IPS-15b (cell line): ENCODE measurements at regions not wholly inside any gene's neighbourhood (a gene's known extent, or its start where the extent isn't known, plus 50 kb on each side); places are given as distances from the start of the nearest gene placed in this dataset.

Experiments
- H3K27me3 ChIP-seq: one replicate; pipeline ENCODE4 v1.6.1; 2013; ENCODE audit warnings: low read length; ENCODE audit not compliant: control insufficient read depth, insufficient read depth
- H3K36me3 ChIP-seq: one replicate; pipeline ENCODE4 v1.6.1; 2013; ENCODE audit warnings: low read length; ENCODE audit not compliant: control insufficient read depth, insufficient read depth
- H3K4me1 ChIP-seq: one replicate; pipeline ENCODE4 v1.6.1; 2013; ENCODE audit warnings: mild to moderate bottlenecking, low read length; ENCODE audit not compliant: control insufficient read depth, insufficient read depth
- H3K4me3 ChIP-seq: one replicate; pipeline ENCODE4 v1.5.1; 2013; ENCODE audit warnings: low read depth, low read length
- H3K9ac ChIP-seq: one replicate; pipeline ENCODE4 v1.6.1; 2013; ENCODE audit warnings: low read depth, mild to moderate bottlenecking, low read length
- H3K9me3 ChIP-seq: one replicate; pipeline ENCODE4 v1.6.1; 2013; ENCODE audit warnings: mild to moderate bottlenecking, low read length; ENCODE audit not compliant: control insufficient read depth, insufficient read depth

DNA sequence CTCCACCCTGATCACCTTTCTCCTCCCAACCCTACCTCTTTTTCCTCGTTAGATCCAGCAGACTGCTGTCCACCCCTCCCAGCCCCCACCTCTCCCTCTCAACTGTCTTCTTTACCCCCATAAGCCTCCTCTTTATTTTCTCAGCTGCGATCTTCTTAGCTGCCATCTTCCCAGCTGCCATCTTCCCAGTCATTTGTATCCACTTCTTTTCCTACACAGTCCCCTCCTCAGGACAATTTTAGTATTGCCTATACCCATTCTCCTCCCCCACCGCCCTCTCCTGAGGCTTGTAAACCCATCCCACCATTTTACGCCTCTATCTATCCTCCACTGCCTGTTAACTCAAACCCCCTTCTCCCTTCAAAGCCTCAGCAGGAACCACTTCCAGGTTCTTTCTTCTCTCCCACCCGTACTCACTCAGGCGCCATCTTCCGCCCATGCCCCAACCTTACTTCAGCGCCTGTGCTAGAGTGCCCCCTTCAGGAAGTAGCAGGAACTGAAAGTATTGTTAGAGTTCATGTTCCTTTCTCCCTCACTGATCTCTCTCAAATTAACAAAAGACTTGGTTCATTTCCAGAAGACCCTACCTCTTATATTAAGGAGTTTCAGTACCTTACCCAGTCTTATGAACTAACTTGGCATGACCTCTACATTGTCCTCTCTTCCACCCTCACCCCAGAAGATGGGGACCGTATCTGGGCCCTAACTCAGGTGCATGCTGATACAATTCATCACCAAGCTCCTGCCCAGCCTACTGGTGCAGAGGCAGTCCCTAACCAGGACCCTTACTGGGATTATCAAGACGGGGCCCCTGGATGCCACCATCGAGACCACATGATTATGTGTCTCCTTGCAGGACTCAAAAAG lies 236.0 kb downstream of the ADGRG6 start:
- H3K9ac ChIP-seq: no peak overlapping the region

DNA sequence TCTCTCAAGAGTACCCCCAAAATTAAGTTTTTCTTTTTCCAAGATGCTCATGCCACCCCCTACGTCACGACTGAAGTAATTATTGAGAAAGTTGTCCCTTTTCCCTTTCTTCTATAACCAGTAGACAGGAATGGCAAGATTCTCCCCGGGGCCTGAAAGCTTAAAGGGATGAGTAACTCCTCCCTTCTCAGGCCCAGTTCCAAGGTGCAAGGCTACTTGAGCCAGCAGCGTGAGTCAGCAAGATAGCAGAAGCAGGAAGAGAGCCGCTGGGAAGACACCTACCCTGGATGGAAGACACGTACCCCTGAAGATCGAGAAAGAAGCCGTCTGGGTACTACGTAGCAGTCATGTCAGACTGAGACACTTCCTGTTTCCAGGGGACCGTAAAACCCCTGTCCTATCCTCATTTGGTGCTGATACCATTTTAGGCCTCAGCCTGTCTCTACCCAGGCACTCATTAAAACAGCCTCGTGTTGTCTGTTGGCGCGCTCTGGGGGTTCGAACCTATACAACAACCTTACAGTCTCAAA lies 241.0 kb downstream of the ADGRG6 start:
- no peak overlapping the region for H3K4me3 ChIP-seq
- H3K36me3 ChIP-seq: no peaks in the 10 kb centered on the region
- H3K9ac ChIP-seq: no peak overlapping the region
- no peaks in the 10 kb centered on the region for H3K4me1 ChIP-seq
- H3K27me3 ChIP-seq: no peaks in the 10 kb centered on the region
- no peaks in the 10 kb centered on the region for H3K9me3 ChIP-seq

More for the DNA sequence above, 236.0 kb downstream of the ADGRG6 start:
- Histone ChIP-seq H3K27me3 (no peaks in the 10 kb centered on the region), H3K4me1 (no peaks in the 10 kb centered on the region), H3K4me3 (no peak overlapping the region), H3K9me3 (peaks cover 15% of the 10 kb centered on the region), H3K36me3 (no peaks in the 10 kb centered on the region)

DNA sequence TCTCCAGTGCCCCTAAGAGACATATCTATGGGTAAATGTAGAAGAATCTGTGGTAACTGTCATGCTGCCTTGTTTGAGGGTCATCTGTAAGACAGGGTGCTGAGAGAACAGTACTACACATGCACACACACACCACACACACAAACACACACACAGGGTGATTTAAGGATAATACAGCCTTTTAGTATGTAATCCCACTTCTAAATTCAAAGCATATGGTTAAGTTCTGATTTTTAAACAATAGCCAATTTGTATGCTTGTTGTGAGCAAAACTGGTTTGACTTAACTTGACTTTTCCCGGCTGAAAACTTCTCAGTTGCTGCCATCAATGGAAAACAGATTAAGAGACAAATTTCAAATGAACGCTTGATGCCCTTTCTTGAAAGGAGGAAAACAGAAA lies 241.8 kb downstream of the ADGRG6 start:
- H3K9me3 ChIP-seq: no peaks in the 10 kb centered on the region
- no peak overlapping the region for H3K4me3 ChIP-seq
- H3K27me3 ChIP-seq: no peaks in the 10 kb centered on the region
- no peaks in the 10 kb centered on the region for H3K36me3 ChIP-seq
- H3K9ac ChIP-seq: no peak overlapping the region
- H3K4me1 ChIP-seq: no peaks in the 10 kb centered on the region

GRCh38 chr6:142544199-142544838 lies 242.5 kb downstream of the ADGRG6 start:
- Histone ChIP-seq H3K36me3 (no peaks in the 10 kb centered on the region), H3K9ac (no peak overlapping the region), H3K4me1 (no peaks in the 10 kb centered on the region), H3K9me3 (no peaks in the 10 kb centered on the region), H3K27me3 (no peaks in the 10 kb centered on the region), H3K4me3 (no peak overlapping the region)

GRCh38 chr6:142545147-142545546 lies 243.3 kb downstream of the ADGRG6 start:
- H3K9me3 ChIP-seq: no peaks in the 10 kb centered on the region
- no peak overlapping the region for H3K9ac ChIP-seq
- H3K4me1 ChIP-seq: peaks cover 2% of the 10 kb centered on the region
- no peaks in the 10 kb centered on the region for H3K36me3 ChIP-seq
- no peak overlapping the region for H3K4me3 ChIP-seq
- no peaks in the 10 kb centered on the region for H3K27me3 ChIP-seq

GRCh38 chr6:142548566-142548965 lies 246.8 kb downstream of the ADGRG6 start:
- H3K4me1 ChIP-seq: peaks cover 9% of the 10 kb centered on the region
- no peak overlapping the region for H3K9ac ChIP-seq
- H3K27me3 ChIP-seq: no peaks in the 10 kb centered on the region
- H3K4me3 ChIP-seq: no peak overlapping the region
- no peaks in the 10 kb centered on the region for H3K9me3 ChIP-seq
- no peaks in the 10 kb centered on the region for H3K36me3 ChIP-seq

GRCh38 chr6:142550310-142551063 lies 248.7 kb downstream of the ADGRG6 start:
- no peaks in the 10 kb centered on the region for H3K36me3 ChIP-seq

GRCh38 chr6:142551274-142551811 lies 249.5 kb downstream of the ADGRG6 start:
- Histone ChIP-seq H3K9me3 (no peaks in the 10 kb centered on the region), H3K27me3 (no peaks in the 10 kb centered on the region), H3K4me3 (no peak overlapping the region)

More at GRCh38 chr6:142550310-142551063, 248.7 kb downstream of the ADGRG6 start:
- no peaks in the 10 kb centered on the region for H3K9me3 ChIP-seq
- no peak overlapping the region for H3K4me3 ChIP-seq
- no peak overlapping the region for H3K9ac ChIP-seq
- peaks cover 9% of the 10 kb centered on the region for H3K4me1 ChIP-seq
- no peaks in the 10 kb centered on the region for H3K27me3 ChIP-seq

DNA sequence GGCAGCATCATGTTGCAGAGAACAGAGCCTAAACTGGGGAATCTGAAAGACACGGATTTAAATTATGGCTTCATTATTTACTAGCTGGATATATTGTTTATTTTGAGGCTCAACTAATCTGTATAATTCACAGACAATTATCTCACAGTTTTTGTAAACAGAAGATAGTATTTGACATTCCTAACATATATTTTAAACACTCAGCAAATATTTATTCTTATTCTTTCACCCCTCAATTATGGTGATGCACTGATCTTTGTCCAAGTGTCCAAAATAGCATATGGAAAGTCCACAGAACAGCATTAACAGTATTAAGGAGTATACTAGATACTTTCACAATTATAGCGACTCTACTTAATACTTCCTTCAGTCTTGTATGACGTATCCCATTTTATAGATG lies 257.0 kb downstream of the ADGRG6 start:
- H3K4me1 ChIP-seq: peaks cover 2% of the 10 kb centered on the region
- no peaks in the 10 kb centered on the region for H3K27me3 ChIP-seq
- H3K9me3 ChIP-seq: no peaks in the 10 kb centered on the region
- H3K36me3 ChIP-seq: no peaks in the 10 kb centered on the region
- H3K4me3 ChIP-seq: no peak overlapping the region
- no peak overlapping the region for H3K9ac ChIP-seq

More at GRCh38 chr6:142551274-142551811, 249.5 kb downstream of the ADGRG6 start:
- no peaks in the 10 kb centered on the region for H3K36me3 ChIP-seq
- peaks cover 9% of the 10 kb centered on the region for H3K4me1 ChIP-seq
- H3K9ac ChIP-seq: no peak overlapping the region

GRCh38 chr6:142561511-142562265 lies 259.9 kb downstream of the ADGRG6 start:
- no peaks in the 10 kb centered on the region for H3K27me3 ChIP-seq
- H3K9ac ChIP-seq: no peak overlapping the region
- H3K36me3 ChIP-seq: no peaks in the 10 kb centered on the region
- no peak overlapping the region for H3K4me3 ChIP-seq
- H3K4me1 ChIP-seq: peaks cover 3% of the 10 kb centered on the region
- no peaks in the 10 kb centered on the region for H3K9me3 ChIP-seq

DNA sequence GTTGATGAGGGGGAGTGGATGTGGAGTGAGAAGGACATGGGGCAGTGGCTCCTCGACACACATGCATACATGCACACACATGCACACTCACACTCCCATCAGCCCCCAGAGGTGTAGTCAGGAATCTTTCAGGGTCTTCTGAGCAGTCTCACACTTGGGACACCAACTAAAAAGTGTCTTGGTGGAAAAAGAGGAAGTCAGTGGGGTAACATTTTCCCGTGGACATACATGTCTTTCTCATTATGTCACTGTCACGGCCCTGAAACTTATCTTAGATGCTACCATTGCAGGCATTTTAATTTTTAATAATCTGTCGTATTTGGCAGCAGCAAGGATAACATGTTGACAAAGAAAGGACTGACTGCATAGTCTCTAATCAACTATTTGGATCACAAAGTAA lies 261.1 kb downstream of the ADGRG6 start:
- Histone ChIP-seq H3K9ac (no peak overlapping the region), H3K4me3 (no peak overlapping the region), H3K4me1 (peaks cover 6% of the 10 kb centered on the region), H3K27me3 (no peaks in the 10 kb centered on the region), H3K9me3 (no peaks in the 10 kb centered on the region), H3K36me3 (no peaks in the 10 kb centered on the region)
